GM12878 (cell line): ENCODE measurements at regions not wholly inside any gene's neighbourhood (a gene's known extent, or its start where the extent isn't known, plus 50 kb on each side); places are given as distances from the start of the nearest gene placed in this dataset.

ENCODE experiments used
- ATAC-seq: fragments of 200-7000 bp; cut with Tn5 transposase; 3 replicates; pipeline ENCODE4 v1.9.1; 2020; ENCODE audit warnings: mild to moderate bottlenecking, moderate library complexity
- BruUV-seq: library from RNA; stranded (reverse); fragments of 400-500 nt; replicated peaks from 2 replicates; lab custom pipeline; 2021; lab: Mats Ljungman, UMichigan
- CTCF ChIA-PET: fragments of 300-600 bp; sonication (Branson Sonifier 250); formaldehyde crosslinking; extraction: SDS; loops from one replicate; lab custom pipeline; 2021; ENCODE audit warnings: inconsistent platforms; lab: Yijun Ruan, JAX
- POLR2A ChIA-PET: fragments of 350-600 bp; formaldehyde crosslinking; extraction: SDS; loops from one replicate; lab custom pipeline; 2021; ENCODE audit warnings: inconsistent platforms; lab: Charles Lee
- RAD21 ChIA-PET: fragments of 300-600 bp; sonication (Branson Sonifier 250); formaldehyde crosslinking; loops from one replicate; lab custom pipeline; 2023; ENCODE audit warnings: antibody characterized with exemption; ENCODE audit not compliant: unreplicated experiment; lab: Charles Lee
- SMC1A ChIA-PET: fragments of 300-600 bp; sonication (Branson Sonifier 250); formaldehyde crosslinking; loops from one replicate; lab custom pipeline; 2023; ENCODE audit not compliant: unreplicated experiment, uncharacterized antibody; lab: Charles Lee
- DNase-seq: peaks from one replicate; pipeline ENCODE4 v3.0.0-alpha.2; 2011; ENCODE audit warnings: low read depth, low spot score
- FAIRE-seq: peaks from 3 replicates; lab custom pipeline; 2011; peaks lifted over from hg19 to GRCh38; lab: Jason Lieb, UNC
- H2AFZ ChIP-seq: 2 replicates; pipeline ENCODE4 v1.6.0; 2011; ENCODE audit warnings: low read depth, low read length, control low read depth; ENCODE audit not compliant: control insufficient read depth
- H3K27ac ChIP-seq: 2 replicates; pipeline ENCODE4 v1.5.1; 2011; ENCODE audit warnings: control low read depth; ENCODE audit not compliant: control insufficient read depth, insufficient read depth
- H3K27me3 ChIP-seq, 2 experiments: replicated peaks in 1 of 2; 2 replicates each; pipeline versions ENCODE4 v1.6.0 to v1.6.1; 2011; ENCODE audit warnings: low read length in 1 of 2; ENCODE audit not compliant: control insufficient read depth in 2 of 2, insufficient read depth in 2 of 2
- H3K36me3 ChIP-seq, 2 experiments: 2 replicates each; pipeline ENCODE4 v1.5.1; 2011; ENCODE audit warnings: low read length in 1 of 2; ENCODE audit not compliant: control insufficient read depth in 2 of 2, insufficient read depth in 2 of 2
- H3K4me1 ChIP-seq: 2 replicates; pipeline ENCODE4 v1.6.1; 2011; ENCODE audit warnings: mild to moderate bottlenecking, low read length, moderate library complexity, mixed read lengths; ENCODE audit not compliant: control insufficient read depth, insufficient read depth
- H3K4me2 ChIP-seq: 2 replicates; pipeline ENCODE4 v1.6.0; 2011; ENCODE audit warnings: control low read depth; ENCODE audit not compliant: control insufficient read depth, insufficient read depth
- H3K4me3 ChIP-seq: fragments of 200-600 bp; sonication (generic); 2 replicates; pipeline ENCODE4 v1.5.1; 2016
- H3K79me2 ChIP-seq: 2 replicates; pipeline ENCODE4 v1.6.0; 2011; ENCODE audit warnings: low read length; ENCODE audit not compliant: control insufficient read depth, insufficient read depth
- H3K9ac ChIP-seq: 2 replicates; pipeline ENCODE4 v1.8.0; 2011; ENCODE audit warnings: low read length, control low read depth, mixed read lengths; ENCODE audit not compliant: control insufficient read depth, insufficient read depth
- H3K9me3 ChIP-seq: replicated peaks from 3 replicates; pipeline ENCODE4 v1.5.1; 2011; ENCODE audit warnings: mild to moderate bottlenecking, low read length; ENCODE audit not compliant: control insufficient read depth, insufficient read depth
- H4K20me1 ChIP-seq: 2 replicates; pipeline ENCODE4 v1.6.0; 2011; ENCODE audit not compliant: control insufficient read depth, insufficient read depth
- ASH2L ChIP-seq: fragments of 300-600, 200-600 bp; sonication (generic); IDR thresholded peaks from 2 replicates; pipeline ENCODE4 v1.6.1; 2017; ENCODE audit warnings: low read depth, mild to moderate bottlenecking, borderline replicate concordance
- ATF2 ChIP-seq: IDR thresholded peaks from 2 replicates; pipeline ENCODE4 v1.6.1; 2012; ENCODE audit warnings: low read length, inconsistent platforms
- BHLHE40 ChIP-seq, 2 experiments: fragments of 450-650 bp in 1 of 2; IDR thresholded peaks; 2 replicates each; pipeline ENCODE4 v1.6.1; 2011 to 2017; ENCODE audit warnings: low read depth in 2 of 2, borderline replicate concordance in 1 of 2, improper control_type of control experiment in 1 of 2, low read length in 1 of 2, mild to moderate bottlenecking in 1 of 2
- CBX3 ChIP-seq: fragments of 200-600 bp; sonication (generic); IDR thresholded peaks from 2 replicates; pipeline ENCODE4 v1.6.1; 2016; ENCODE audit warnings: low read depth, borderline replicate concordance
- CBX5 ChIP-seq: sonication (generic); IDR thresholded peaks from 2 replicates; pipeline ENCODE4 v1.6.1; 2016; ENCODE audit warnings: low read depth, moderate library complexity, mild to moderate bottlenecking, inconsistent platforms
- CHD1 ChIP-seq: IDR thresholded peaks from 2 replicates; pipeline ENCODE4 v1.6.1; 2012; ENCODE audit warnings: low read depth, low read length, improper control_type of control experiment
- EGR1 ChIP-seq, 2 experiments: IDR thresholded peaks; 1 replicate in 1 of 2; 2 replicates in 1 of 2; pipeline ENCODE4 v1.6.1; 2011 to 2012; ENCODE audit warnings: low read depth in 2 of 2, low read length in 2 of 2, borderline replicate concordance in 1 of 2, mild to moderate bottlenecking in 1 of 2, moderate library complexity in 1 of 2
- IRF4 ChIP-seq: IDR thresholded peaks from 2 replicates; pipeline ENCODE4 v1.6.1; 2011; ENCODE audit warnings: low read depth, low read length
- MEF2B ChIP-seq: fragments of 450-650 bp; IDR thresholded peaks from 2 replicates; pipeline ENCODE4 v1.6.1; 2018; ENCODE audit warnings: mild to moderate bottlenecking, moderate library complexity; ENCODE audit not compliant: partially characterized antibody, poor library complexity, severe bottlenecking
- MLLT1 ChIP-seq: fragments of 450-650 bp; IDR thresholded peaks from 2 replicates; pipeline ENCODE4 v1.6.1; 2016; ENCODE audit warnings: mild to moderate bottlenecking
- NR2C2 ChIP-seq: IDR thresholded peaks from 2 replicates; pipeline ENCODE4 v1.6.1; 2011; ENCODE audit warnings: borderline replicate concordance, low read depth; ENCODE audit not compliant: control insufficient read depth, insufficient read length
- SIN3A ChIP-seq: IDR thresholded peaks from 2 replicates; pipeline ENCODE4 v1.6.1; 2012; ENCODE audit warnings: low read depth, low read length, improper control_type of control experiment
- STAT3 ChIP-seq: IDR thresholded peaks from 2 replicates; pipeline ENCODE4 v1.6.1; 2011; ENCODE audit warnings: low read depth, low read length, improper control_type of control experiment
- TCF12 ChIP-seq: IDR thresholded peaks from 2 replicates; pipeline ENCODE4 v1.6.1; 2011; ENCODE audit warnings: low read depth, mild to moderate bottlenecking, low read length
- ZBED1 ChIP-seq: IDR thresholded peaks from 2 replicates; pipeline ENCODE4 v1.6.1; 2016; ENCODE audit warnings: borderline replicate concordance
- ZNF207 ChIP-seq: fragments of 450-650 bp; IDR thresholded peaks from 2 replicates; pipeline ENCODE4 v1.6.1; 2014; ENCODE audit warnings: antibody characterized with exemption, mild to moderate bottlenecking, borderline replicate concordance
- ZNF217 ChIP-seq: fragments of 450-650 bp; IDR thresholded peaks from 2 replicates; pipeline ENCODE4 v1.6.1; 2017; ENCODE audit warnings: antibody characterized with exemption, mild to moderate bottlenecking
- ZNF24 ChIP-seq: fragments of 450-650 bp; IDR thresholded peaks from 2 replicates; pipeline ENCODE4 v1.6.1; 2017; ENCODE audit warnings: antibody characterized with exemption, mild to moderate bottlenecking
- WGBS: methylation state at CpG from one replicate; pipeline ENCODE4 v1.1.6; 2016; ENCODE audit warnings: low lambda C conversion rate; ENCODE audit not compliant: insufficient replicate concordance, insufficient coverage; ENCODE audit errors: missing lambda C conversion rate; 5-methylcytosine and 5-hydroxymethylcytosine counted together
- in situ Hi-C: fragments of 300-500 bp; cut with MboI; formaldehyde crosslinking; loops from 9 replicates; pipeline ENCODE4 v1.14.3; 2018; ENCODE audit warnings: mixed read lengths
- intact Hi-C: fragments of 100-400 bp; cut with micrococcal nuclease; formaldehyde crosslinking; loops from one replicate; pipeline ENCODE4 v1.14.2; 2022; ENCODE audit not compliant: unreplicated experiment

GRCh38 chr12:118651487-118651886, 275.1 kb downstream of the SUDS3 start:
- H3K4me3 ChIP-seq = no peak overlapping the region
- no peaks in the 10 kb centered on the region for H3K36me3 ChIP-seq
- ChIA-PET RAD21 (no interaction called here), POLR2A (no interaction called here), SMC1A (no interaction called here), CTCF (no interaction called here)
- no TSS peak for BruUV-seq
- no peak for ATAC-seq
- no peak for DNase-seq
- H2AFZ ChIP-seq = no peak overlapping the region
- H3K79me2 ChIP-seq = no peaks in the 10 kb centered on the region
- FAIRE-seq = no peak
- no peak overlapping the region for H3K9ac ChIP-seq
- no peaks in the 10 kb centered on the region for H3K4me1 ChIP-seq
- no peak for TF ChIP-seq ZNF217
- TF ChIP-seq ASH2L = no peak
- TF ChIP-seq SIN3A = no peak
- no peak for TF ChIP-seq TCF12
- TF ChIP-seq ZNF24 = no peak
- TF ChIP-seq ZBED1 = no peak
- no peak for TF ChIP-seq IRF4
- TF ChIP-seq CBX3 = no peak
- TF ChIP-seq MEF2B = no peak
- no peak for TF ChIP-seq BHLHE40 (IDR thresholded peaks at IDR 0.05; ENCODE audit: borderline replicate concordance in 1 of 2, low read depth in 2 of 2, low read length in 1 of 2)
- no peak for TF ChIP-seq STAT3
- TF ChIP-seq CBX5 = no peak
- no peak for TF ChIP-seq EGR1 (IDR thresholded peaks at IDR 0.05; ENCODE audit: borderline replicate concordance in 1 of 2, low read depth in 2 of 2, low read length in 2 of 2)
- TF ChIP-seq MLLT1 = no peak
- TF ChIP-seq NR2C2 = no peak
- no peak for TF ChIP-seq CHD1
- no peak for TF ChIP-seq ZNF207
- no peak for TF ChIP-seq ATF2
- H3K27me3 ChIP-seq = no peaks in the 10 kb centered on the region
- H4K20me1 ChIP-seq = no peaks in the 10 kb centered on the region
- intact Hi-C loops (no loop called here), in situ Hi-C loops (no loop called here)
- no peak overlapping the region for H3K4me2 ChIP-seq
- no peaks in the 10 kb centered on the region for H3K9me3 ChIP-seq
- WGBS = 3% methylated on average over 2 of the region's 2 CpGs
- H3K27ac ChIP-seq = no peak overlapping the region
